Right lobe of liver (tissue), 4 donors: ENCODE measurements at regions not wholly inside any gene's neighbourhood (a gene's known extent, or its start where the extent isn't known, plus 50 kb on each side); places are given as distances from the start of the nearest gene placed in this dataset.

ENCODE experiments used
- POLR2A ChIP-seq: fragments of 450-650 bp; IDR thresholded peaks from one replicate; pipeline ENCODE4 v1.6.1; 2017; ENCODE audit warnings: antibody characterized with exemption, mild to moderate bottlenecking
- TF ChIP-seq, protein P1 (sequence below), 4 donors: fragments of 200-600 bp in 3 of 4; fragments of 450-650 bp in 1 of 4; IDR thresholded peaks; one replicate each; pipeline versions ENCODE4 v1.5.1 to v1.8.0; 2016 to 2022; ENCODE audit warnings: antibody characterized with exemption in 4 of 4, mild to moderate bottlenecking in 2 of 4
- donor health status: DM: no; HTN: no; CAD: no.
- donor health status: DM: no; HTN: no; CAD: no.
- donor health status: DM: no; HTN: yes; CAD: no.

DNA sequence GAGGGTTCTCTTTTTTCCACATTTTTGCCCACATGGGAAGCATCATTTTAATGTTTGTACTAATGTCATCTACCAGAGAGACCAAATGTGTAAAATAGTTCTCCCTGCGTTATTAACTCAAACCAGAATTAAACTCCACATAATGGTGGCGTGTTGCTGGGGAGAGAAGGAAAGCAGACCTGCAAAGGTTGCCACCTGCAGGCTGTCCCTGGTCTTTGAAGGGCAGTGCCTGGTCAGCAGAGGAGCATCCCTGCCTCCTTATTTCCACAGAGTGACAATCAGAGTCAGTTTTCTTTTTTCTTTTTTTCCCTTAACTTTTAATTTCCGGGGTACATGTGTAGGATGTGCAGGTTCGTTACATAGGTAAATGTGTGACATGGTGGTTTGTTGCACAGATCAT lies 214.5 kb downstream of the TBX18 start:
- TF ChIP-seq, protein P1, sequence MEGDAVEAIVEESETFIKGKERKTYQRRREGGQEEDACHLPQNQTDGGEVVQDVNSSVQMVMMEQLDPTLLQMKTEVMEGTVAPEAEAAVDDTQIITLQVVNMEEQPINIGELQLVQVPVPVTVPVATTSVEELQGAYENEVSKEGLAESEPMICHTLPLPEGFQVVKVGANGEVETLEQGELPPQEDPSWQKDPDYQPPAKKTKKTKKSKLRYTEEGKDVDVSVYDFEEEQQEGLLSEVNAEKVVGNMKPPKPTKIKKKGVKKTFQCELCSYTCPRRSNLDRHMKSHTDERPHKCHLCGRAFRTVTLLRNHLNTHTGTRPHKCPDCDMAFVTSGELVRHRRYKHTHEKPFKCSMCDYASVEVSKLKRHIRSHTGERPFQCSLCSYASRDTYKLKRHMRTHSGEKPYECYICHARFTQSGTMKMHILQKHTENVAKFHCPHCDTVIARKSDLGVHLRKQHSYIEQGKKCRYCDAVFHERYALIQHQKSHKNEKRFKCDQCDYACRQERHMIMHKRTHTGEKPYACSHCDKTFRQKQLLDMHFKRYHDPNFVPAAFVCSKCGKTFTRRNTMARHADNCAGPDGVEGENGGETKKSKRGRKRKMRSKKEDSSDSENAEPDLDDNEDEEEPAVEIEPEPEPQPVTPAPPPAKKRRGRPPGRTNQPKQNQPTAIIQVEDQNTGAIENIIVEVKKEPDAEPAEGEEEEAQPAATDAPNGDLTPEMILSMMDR (IDR thresholded peaks at IDR 0.05), result peak in 3 of 4 donors; percentile 41 to 51 (median 48)
- no peak for TF ChIP-seq POLR2A
